Activated CD8-positive, alpha-beta memory T cell treated with anti-CD3 and anti-CD28 coated beads for 24 hours (primary cell): ENCODE measurements at regions not wholly inside any gene's neighbourhood (a gene's known extent, or its start where the extent isn't known, plus 50 kb on each side); places are given as distances from the start of the nearest gene placed in this dataset.
"Not testable (repeated sequence)": the region's sequence is repeated elsewhere in the genome, so short reads cannot be mapped to it uniquely, and the experiment has no call there.

ENCODE experiments used
- DNase-seq: peaks from one replicate; pipeline ENCODE4 v3.0.0-alpha.2; 2020

- DNase-seq, result not testable (repeated sequence)
Measured at GRCh38 chr2:89026296-89026695, 334.8 kb downstream of the RPIA start.

GRCh38 chr2:89027115-89027514, 335.6 kb downstream of the RPIA start:
- not testable (repeated sequence) for DNase-seq

- not testable (repeated sequence) for DNase-seq
Measured at GRCh38 chr2:89027536-89027935, 336.1 kb downstream of the RPIA start.

- DNase-seq, result not testable (repeated sequence)
Measured at GRCh38 chr2:89029257-89029656, 337.8 kb downstream of the RPIA start.

- DNase-seq, result not testable (repeated sequence)
Measured at GRCh38 chr2:89048138-89049066, 356.9 kb downstream of the RPIA start.

GRCh38 chr2:89058616-89059015, 367.1 kb downstream of the RPIA start:
- DNase-seq, result not testable (repeated sequence)

GRCh38 chr2:89061174-89061573, 369.7 kb downstream of the RPIA start:
- not testable (repeated sequence) for DNase-seq

- DNase-seq, result not testable (repeated sequence)
Measured at GRCh38 chr2:89076771-89077170, 385.3 kb downstream of the RPIA start.

GRCh38 chr2:89092911-89093310, 401.4 kb downstream of the RPIA start:
- not testable (repeated sequence) for DNase-seq

- not testable (repeated sequence) for DNase-seq
Measured at GRCh38 chr2:89095060-89095459, 403.6 kb downstream of the RPIA start.

- not testable (repeated sequence) for DNase-seq
Measured at GRCh38 chr2:89102587-89102986, 411.1 kb downstream of the RPIA start.

GRCh38 chr2:89106369-89107019, 415.0 kb downstream of the RPIA start:
- not testable (repeated sequence) for DNase-seq

- not testable (repeated sequence) for DNase-seq
Measured at GRCh38 chr2:89112434-89112833, 421.0 kb downstream of the RPIA start.

- DNase-seq, result not testable (repeated sequence)
Measured at GRCh38 chr2:89113286-89113685, 421.8 kb downstream of the RPIA start.

- not testable (repeated sequence) for DNase-seq
Measured at GRCh38 chr2:89129440-89129839, 438.0 kb downstream of the RPIA start.

- not testable (repeated sequence) for DNase-seq
Measured at GRCh38 chr2:89130665-89131308, 439.3 kb downstream of the RPIA start.

GRCh38 chr2:89142959-89143358, 451.5 kb downstream of the RPIA start:
- not testable (repeated sequence) for DNase-seq

- not testable (repeated sequence) for DNase-seq
Measured at GRCh38 chr2:89145342-89145741, 453.9 kb downstream of the RPIA start.

- DNase-seq, result not testable (repeated sequence)
Measured at GRCh38 chr2:89148256-89148655, 456.8 kb downstream of the RPIA start.

GRCh38 chr2:89151699-89152098, 460.2 kb downstream of the RPIA start:
- not testable (repeated sequence) for DNase-seq

GRCh38 chr2:89152501-89152900, 461.0 kb downstream of the RPIA start:
- DNase-seq, result not testable (repeated sequence)

GRCh38 chr2:89153210-89153609, 461.7 kb downstream of the RPIA start:
- not testable (repeated sequence) for DNase-seq

- not testable (repeated sequence) for DNase-seq
Measured at GRCh38 chr2:89154247-89154682, 462.8 kb downstream of the RPIA start.
